Right lobe of liver (tissue), 4 donors: ENCODE measurements at regions not wholly inside any gene's neighbourhood (a gene's known extent, or its start where the extent isn't known, plus 50 kb on each side); places are given as distances from the start of the nearest gene placed in this dataset.

Source experiments
- POLR2A ChIP-seq: fragments of 450-650 bp; IDR thresholded peaks from one replicate; pipeline ENCODE4 v1.6.1; 2017; ENCODE audit warnings: antibody characterized with exemption, mild to moderate bottlenecking
- TF ChIP-seq, protein P1 (sequence below), 4 donors: fragments of 200-600 bp in 3 of 4; fragments of 450-650 bp in 1 of 4; IDR thresholded peaks; one replicate each; pipeline versions ENCODE4 v1.5.1 to v1.8.0; 2016 to 2022; ENCODE audit warnings: antibody characterized with exemption in 4 of 4, mild to moderate bottlenecking in 2 of 4
- donor health status: DM: no; HTN: no; CAD: no.
- donor health status: DM: no; HTN: no; CAD: no.
- donor health status: DM: no; HTN: yes; CAD: no.

DNA sequence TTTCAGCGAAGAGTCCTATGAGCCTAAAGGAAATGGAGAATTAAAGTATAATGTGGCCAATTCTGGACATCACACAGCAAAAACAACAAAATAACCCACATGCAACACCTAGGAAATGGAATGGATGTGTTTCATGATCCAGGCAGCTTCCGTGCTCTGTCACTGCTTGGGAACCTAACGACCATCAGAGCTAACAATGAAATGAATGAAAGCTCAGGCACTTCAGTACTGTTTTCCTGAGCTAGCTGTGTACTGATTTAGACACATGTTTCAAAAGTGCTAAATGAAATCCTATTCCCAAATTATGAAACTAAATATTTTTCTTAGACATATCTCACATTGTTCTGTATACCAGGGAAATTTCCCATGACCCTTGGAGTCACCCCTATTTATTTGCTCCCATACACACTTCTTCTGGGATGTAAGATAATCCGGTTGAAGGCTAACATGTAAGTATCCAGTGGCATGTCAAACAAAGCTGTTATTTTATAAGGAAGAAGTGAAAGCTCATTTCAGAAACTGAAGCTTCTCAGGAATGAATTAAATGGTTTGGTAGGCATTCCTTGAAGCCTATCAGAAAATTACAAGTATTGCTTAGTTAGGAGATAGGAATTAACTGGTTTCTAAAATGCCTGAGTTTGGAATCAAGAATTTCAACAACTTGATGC, 108.5 kb upstream of the RND3 start:
- TF ChIP-seq, protein P1, sequence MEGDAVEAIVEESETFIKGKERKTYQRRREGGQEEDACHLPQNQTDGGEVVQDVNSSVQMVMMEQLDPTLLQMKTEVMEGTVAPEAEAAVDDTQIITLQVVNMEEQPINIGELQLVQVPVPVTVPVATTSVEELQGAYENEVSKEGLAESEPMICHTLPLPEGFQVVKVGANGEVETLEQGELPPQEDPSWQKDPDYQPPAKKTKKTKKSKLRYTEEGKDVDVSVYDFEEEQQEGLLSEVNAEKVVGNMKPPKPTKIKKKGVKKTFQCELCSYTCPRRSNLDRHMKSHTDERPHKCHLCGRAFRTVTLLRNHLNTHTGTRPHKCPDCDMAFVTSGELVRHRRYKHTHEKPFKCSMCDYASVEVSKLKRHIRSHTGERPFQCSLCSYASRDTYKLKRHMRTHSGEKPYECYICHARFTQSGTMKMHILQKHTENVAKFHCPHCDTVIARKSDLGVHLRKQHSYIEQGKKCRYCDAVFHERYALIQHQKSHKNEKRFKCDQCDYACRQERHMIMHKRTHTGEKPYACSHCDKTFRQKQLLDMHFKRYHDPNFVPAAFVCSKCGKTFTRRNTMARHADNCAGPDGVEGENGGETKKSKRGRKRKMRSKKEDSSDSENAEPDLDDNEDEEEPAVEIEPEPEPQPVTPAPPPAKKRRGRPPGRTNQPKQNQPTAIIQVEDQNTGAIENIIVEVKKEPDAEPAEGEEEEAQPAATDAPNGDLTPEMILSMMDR (IDR thresholded peaks at IDR 0.05), result no peak
- no peak for TF ChIP-seq POLR2A
